GM10248 (cell line): ENCODE measurements at regions not wholly inside any gene's neighbourhood (a gene's known extent, or its start where the extent isn't known, plus 50 kb on each side); places are given as distances from the start of the nearest gene placed in this dataset.

Experiments
- CTCF ChIA-PET: fragments of 300-600 bp; sonication (Branson Sonifier 250); formaldehyde crosslinking; extraction: SDS; loops from one replicate; lab custom pipeline; 2021; ENCODE audit warnings: antibody characterized with exemption; lab: Yijun Ruan, JAX
- POLR2A ChIA-PET: fragments of 350-650 bp; sonication (Branson Sonifier 250); formaldehyde crosslinking; extraction: SDS; loops from one replicate; lab custom pipeline; 2020; ENCODE audit warnings: antibody characterized with exemption; lab: Yijun Ruan, JAX
- DNase-seq: peaks from one replicate; pipeline ENCODE4 v3.0.0; 2012; ENCODE audit errors: extremely low spot score
- TF ChIP-seq, protein P1 (sequence below): IDR thresholded peaks from 2 replicates; pipeline ENCODE4 v1.5.1; 2012; ENCODE audit warnings: mild to moderate bottlenecking, low read depth; ENCODE audit errors: extremely low read depth, missing control alignments, control extremely low read depth

- POLR2A ChIA-PET = no interaction called here
- TF ChIP-seq, protein P1, sequence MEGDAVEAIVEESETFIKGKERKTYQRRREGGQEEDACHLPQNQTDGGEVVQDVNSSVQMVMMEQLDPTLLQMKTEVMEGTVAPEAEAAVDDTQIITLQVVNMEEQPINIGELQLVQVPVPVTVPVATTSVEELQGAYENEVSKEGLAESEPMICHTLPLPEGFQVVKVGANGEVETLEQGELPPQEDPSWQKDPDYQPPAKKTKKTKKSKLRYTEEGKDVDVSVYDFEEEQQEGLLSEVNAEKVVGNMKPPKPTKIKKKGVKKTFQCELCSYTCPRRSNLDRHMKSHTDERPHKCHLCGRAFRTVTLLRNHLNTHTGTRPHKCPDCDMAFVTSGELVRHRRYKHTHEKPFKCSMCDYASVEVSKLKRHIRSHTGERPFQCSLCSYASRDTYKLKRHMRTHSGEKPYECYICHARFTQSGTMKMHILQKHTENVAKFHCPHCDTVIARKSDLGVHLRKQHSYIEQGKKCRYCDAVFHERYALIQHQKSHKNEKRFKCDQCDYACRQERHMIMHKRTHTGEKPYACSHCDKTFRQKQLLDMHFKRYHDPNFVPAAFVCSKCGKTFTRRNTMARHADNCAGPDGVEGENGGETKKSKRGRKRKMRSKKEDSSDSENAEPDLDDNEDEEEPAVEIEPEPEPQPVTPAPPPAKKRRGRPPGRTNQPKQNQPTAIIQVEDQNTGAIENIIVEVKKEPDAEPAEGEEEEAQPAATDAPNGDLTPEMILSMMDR = no peak
- DNase-seq = no peak
- CTCF ChIA-PET = no interaction called here
Measured at GRCh38 chrX:82748906-82749505, 759.1 kb upstream of the POU3F4 start.

DNA sequence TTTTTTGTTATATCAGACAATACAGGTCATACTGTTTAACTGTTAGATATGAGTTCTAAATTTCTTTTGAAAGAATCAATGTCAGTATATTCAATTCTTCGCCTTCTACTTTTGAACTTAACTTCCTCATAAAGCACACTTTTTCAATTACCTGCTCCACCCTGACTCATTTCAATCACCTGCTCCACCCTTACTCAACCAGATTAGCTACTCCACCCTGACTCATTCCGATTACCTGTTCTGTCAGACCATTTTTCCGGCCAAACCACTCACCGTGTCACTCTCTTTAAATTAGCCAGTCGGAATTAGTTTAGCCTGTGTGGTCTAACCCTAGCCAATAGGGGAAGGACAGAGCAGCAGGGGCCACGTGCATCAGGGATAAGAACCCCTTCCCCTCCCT, 751.8 kb upstream of the POU3F4 start:
- POLR2A ChIA-PET = no interaction called here
- DNase-seq = no peak

DNA sequence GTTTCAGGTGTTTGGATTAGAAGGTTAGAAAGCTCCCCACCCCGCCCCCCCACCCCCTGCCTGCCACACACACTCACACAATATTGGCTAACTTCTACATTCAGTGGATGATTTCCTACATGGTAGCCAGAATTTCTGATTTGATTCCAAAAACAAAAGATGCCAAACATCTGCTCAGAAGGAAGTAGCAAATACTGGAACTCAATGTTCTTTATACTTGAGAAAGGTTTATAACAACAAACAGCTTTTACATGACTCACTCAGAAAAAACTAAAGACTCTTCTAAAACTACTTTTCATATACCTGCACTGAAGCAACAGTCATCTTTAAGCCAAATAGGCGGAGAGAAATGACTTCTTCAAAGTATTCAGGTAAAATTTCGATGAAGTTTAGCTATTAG, 750.5 kb upstream of the POU3F4 start:
- DNase-seq = no peak
- TF ChIP-seq, protein P1 = no peak
- CTCF ChIA-PET = no interaction called here
- POLR2A ChIA-PET = no interaction called here

More for the DNA sequence above, 751.8 kb upstream of the POU3F4 start:
- CTCF ChIA-PET = no interaction called here
- TF ChIP-seq, protein P1 = no peak

GRCh38 chrX:82764521-82764920, 743.6 kb upstream of the POU3F4 start:
- TF ChIP-seq, protein P1 = no peak
- ChIA-PET POLR2A (no interaction called here), CTCF (no interaction called here)
- no peak for DNase-seq

DNA sequence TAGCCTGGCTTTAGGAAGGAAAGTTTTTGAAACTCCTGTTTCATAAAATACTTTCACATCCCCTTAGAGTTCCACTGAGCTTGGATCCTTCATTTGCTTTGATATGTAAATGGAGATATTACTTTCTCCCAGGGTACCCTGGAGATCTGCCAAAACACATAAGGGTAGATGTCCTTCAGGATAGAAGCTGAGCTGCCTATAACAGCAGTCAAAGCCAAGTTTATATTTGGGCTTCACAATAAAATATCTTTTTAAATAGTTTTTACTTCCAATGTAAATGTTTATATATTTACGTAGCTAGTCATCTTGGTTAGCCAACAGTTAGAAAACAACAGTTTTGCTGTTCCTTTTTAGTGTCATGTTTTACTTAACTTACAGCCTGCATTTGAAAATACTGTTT, 742.3 kb upstream of the POU3F4 start:
- DNase-seq = no peak
- TF ChIP-seq, protein P1 = no peak
- ChIA-PET POLR2A (no interaction called here), CTCF (no interaction called here)

- CTCF ChIA-PET = no interaction called here
- TF ChIP-seq, protein P1 = no peak
- no peak for DNase-seq
- POLR2A ChIA-PET = no interaction called here
Measured at GRCh38 chrX:82775426-82775825, 732.7 kb upstream of the POU3F4 start.
